Coronary artery (tissue), 2 donors: ENCODE measurements at regions not wholly inside any gene's neighbourhood (a gene's known extent, or its start where the extent isn't known, plus 50 kb on each side); places are given as distances from the start of the nearest gene placed in this dataset.

Source experiments
- DNase-seq: peaks from one replicate; pipeline ENCODE4 v3.0.0-alpha.2; 2017; ENCODE audit warnings: low spot score
- H3K27ac ChIP-seq, 2 donors: fragments of 200-600 bp; sonication (generic); one replicate each; pipeline ENCODE4 v1.5.1; 2016 to 2019
- H3K4me3 ChIP-seq: fragments of 200-600 bp; sonication (generic); 2 replicates; pipeline ENCODE4 v1.5.1; 2016; ENCODE audit warnings: mild to moderate bottlenecking, moderate library complexity
- CTCF ChIP-seq: fragments of 200-600 bp; sonication (generic); IDR thresholded peaks from one replicate; pipeline ENCODE4 v1.5.1; 2019; ENCODE audit warnings: antibody characterized with exemption

- no peak overlapping the region for H3K27ac ChIP-seq
- TF ChIP-seq CTCF = no peak
- DNase-seq = no peak
- H3K4me3 ChIP-seq = no peak overlapping the region
Measured at GRCh38 chr2:49600524-49600923, 446.2 kb upstream of the FSHR start.

DNA sequence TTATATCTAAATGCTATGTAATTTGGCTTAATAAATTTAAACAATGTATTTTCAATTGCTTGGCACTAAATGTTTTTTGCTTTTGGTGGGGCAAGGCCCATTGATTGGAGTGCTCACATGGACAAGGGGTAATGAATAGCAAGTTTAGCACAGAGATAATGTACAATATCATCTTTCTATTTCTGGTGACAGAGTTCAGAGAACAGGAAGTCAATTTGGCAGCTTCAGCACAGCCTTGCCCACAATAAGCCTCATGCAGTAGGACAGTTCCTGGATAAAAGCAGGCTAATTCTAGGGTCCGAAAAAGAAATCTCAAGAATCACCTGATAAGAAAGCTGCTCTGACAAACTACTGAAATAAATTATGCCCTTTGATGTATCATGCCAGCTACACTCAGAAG is 443.9 kb upstream of the FSHR start:
- Histone ChIP-seq H3K27ac (no peak overlapping the region), H3K4me3 (no peak overlapping the region)
- no peak for DNase-seq
- TF ChIP-seq CTCF = no peak

DNA sequence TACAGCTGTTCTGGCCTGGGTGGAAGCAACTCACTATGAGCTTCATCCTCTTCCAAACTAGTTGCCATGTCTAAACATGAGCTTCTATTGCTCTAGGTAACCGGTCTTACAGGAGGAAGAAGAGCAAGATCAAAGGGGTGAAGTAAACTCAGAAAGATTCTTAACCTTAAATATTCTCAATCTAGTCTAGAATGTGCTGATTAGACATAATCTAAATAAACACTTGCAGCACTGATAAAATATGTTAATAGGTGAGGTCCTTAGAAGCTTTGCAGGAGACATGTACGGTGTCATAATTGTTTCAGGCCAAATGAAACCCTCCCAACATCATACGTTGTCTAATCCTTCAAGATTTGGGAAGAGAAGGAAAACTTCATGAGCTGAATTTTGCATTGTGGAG is 431.6 kb upstream of the FSHR start:
- TF ChIP-seq CTCF = no peak
- no peak overlapping the region for H3K4me3 ChIP-seq
- no peak overlapping the region for H3K27ac ChIP-seq
- DNase-seq = no peak

DNA sequence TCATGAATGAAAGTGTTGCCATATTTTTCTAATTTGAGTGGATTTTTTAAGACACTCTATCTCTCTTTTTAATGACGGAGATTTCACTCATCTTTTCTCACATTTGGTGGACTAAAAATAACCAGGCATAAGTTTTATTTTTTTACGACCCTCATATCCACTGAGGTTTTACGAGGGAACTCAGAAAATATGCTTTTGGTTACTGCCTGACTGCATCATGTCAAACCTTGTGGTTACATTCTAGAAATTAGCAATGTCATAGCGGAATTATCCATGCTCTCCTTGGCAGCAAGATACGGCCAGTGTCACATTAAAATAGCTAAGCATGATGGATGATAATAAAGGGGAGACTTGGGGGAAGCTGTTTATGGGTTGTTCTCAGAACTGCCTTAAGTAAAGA is 428.6 kb upstream of the FSHR start:
- no peak overlapping the region for H3K27ac ChIP-seq
- H3K4me3 ChIP-seq = no peak overlapping the region
- no peak for DNase-seq
- TF ChIP-seq CTCF = no peak

GRCh38 chr2:49577041-49577440 is 422.7 kb upstream of the FSHR start:
- H3K27ac ChIP-seq = no peak overlapping the region
- no peak overlapping the region for H3K4me3 ChIP-seq
- TF ChIP-seq CTCF = no peak
- no peak for DNase-seq

GRCh38 chr2:49569176-49569575 is 414.9 kb upstream of the FSHR start:
- Histone ChIP-seq H3K27ac (no peak overlapping the region), H3K4me3 (no peak overlapping the region)
- no peak for TF ChIP-seq CTCF
- no peak for DNase-seq

DNA sequence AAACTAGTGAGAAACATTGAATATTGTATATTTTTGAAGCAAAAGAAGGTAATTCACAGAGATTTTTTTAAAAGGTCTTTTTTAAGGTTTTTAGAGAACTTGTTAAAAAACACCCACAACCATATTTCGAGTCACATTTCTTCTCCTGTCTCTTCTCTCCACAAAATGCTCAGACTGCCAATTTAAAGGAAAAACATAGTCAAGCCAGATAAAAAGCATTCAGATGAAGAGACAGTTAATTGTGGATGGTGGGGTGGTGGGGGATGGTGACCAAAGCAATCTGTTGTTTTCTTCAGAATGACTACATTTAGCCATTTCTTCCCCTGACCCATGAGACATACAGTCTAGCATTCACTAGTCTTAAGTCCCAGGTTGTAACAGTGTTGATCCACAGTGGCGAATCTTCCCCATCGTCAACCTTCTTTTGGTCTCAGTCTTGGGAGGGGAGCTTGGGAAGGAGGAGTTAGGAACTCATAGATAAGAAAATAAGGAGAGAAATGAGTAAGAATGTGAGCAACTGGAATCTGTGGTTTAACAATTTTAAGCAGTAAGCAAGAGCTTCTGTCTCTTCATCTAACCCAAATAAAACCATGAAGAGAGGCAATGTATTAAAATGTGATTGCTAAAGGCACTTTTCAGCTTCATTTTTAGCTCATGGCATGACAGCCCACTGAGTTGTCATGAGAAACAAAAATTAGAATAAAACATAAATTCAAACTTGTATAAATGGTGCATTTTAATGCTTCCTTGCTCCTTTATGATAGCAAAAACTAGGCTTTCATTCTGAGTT is 413.7 kb upstream of the FSHR start:
- no peak for DNase-seq
- Histone ChIP-seq H3K27ac (no peak overlapping the region), H3K4me3 (no peak overlapping the region)
- TF ChIP-seq CTCF = no peak
